Medulla oblongata (tissue), 1 donor: ENCODE measurements at regions not wholly inside any gene's neighbourhood (a gene's known extent, or its start where the extent isn't known, plus 50 kb on each side); places are given as distances from the start of the nearest gene placed in this dataset.

Experiments
- DNase-seq: peaks from one replicate; pipeline ENCODE4 v3.0.0-alpha.2; 2015; ENCODE audit errors: extremely low spot score

- no peak for DNase-seq
Measured at GRCh38 chr7:110129159-110129558, 961.8 kb upstream of the LRRN3 start.

- no peak for DNase-seq
Measured at GRCh38 chr7:110130669-110131068, 960.3 kb upstream of the LRRN3 start.

- no peak for DNase-seq
Measured at GRCh38 chr7:110131344-110131743, 959.6 kb upstream of the LRRN3 start.

- no peak for DNase-seq
Measured at GRCh38 chr7:110139056-110139455, 951.9 kb upstream of the LRRN3 start.

GRCh38 chr7:110142939-110143526, 947.9 kb upstream of the LRRN3 start:
- no peak for DNase-seq

- no peak for DNase-seq
Measured at GRCh38 chr7:110144599-110144998, 946.3 kb upstream of the LRRN3 start.

- no peak for DNase-seq
Measured at GRCh38 chr7:110148054-110148453, 942.9 kb upstream of the LRRN3 start.

- no peak for DNase-seq
Measured at GRCh38 chr7:110153222-110153621, 937.7 kb upstream of the LRRN3 start.

GRCh38 chr7:110156511-110156910, 934.4 kb upstream of the LRRN3 start:
- no peak for DNase-seq

- no peak for DNase-seq
Measured at GRCh38 chr7:110157631-110158362, 933.1 kb upstream of the LRRN3 start.

- DNase-seq: no peak
Measured at GRCh38 chr7:110168010-110168409, 922.9 kb upstream of the LRRN3 start.

- DNase-seq: no peak
Measured at GRCh38 chr7:110170841-110171240, 920.1 kb upstream of the LRRN3 start.

GRCh38 chr7:110177463-110177862, 913.5 kb upstream of the LRRN3 start:
- no peak for DNase-seq

GRCh38 chr7:110179037-110179436, 911.9 kb upstream of the LRRN3 start:
- DNase-seq: no peak

- DNase-seq: no peak
Measured at GRCh38 chr7:110181768-110182167, 909.2 kb upstream of the LRRN3 start.

- DNase-seq: no peak
Measured at GRCh38 chr7:110186334-110186733, 904.6 kb upstream of the LRRN3 start.

- DNase-seq: no peak
Measured at GRCh38 chr7:110187877-110188554, 902.9 kb upstream of the LRRN3 start.

- DNase-seq: no peak
Measured at GRCh38 chr7:110204527-110204926, 886.4 kb upstream of the LRRN3 start.

- DNase-seq: no peak
Measured at GRCh38 chr7:110205899-110206298, 885.0 kb upstream of the LRRN3 start.

GRCh38 chr7:110209884-110210283, 881.0 kb upstream of the LRRN3 start:
- no peak for DNase-seq

GRCh38 chr7:110210941-110211608, 879.9 kb upstream of the LRRN3 start:
- no peak for DNase-seq

GRCh38 chr7:110224643-110225042, 866.3 kb upstream of the LRRN3 start:
- DNase-seq: no peak

GRCh38 chr7:110246118-110246517, 844.8 kb upstream of the LRRN3 start:
- no peak for DNase-seq
